Sigmoid colon (tissue), 4 donors: ENCODE measurements at regions not wholly inside any gene's neighbourhood (a gene's known extent, or its start where the extent isn't known, plus 50 kb on each side); places are given as distances from the start of the nearest gene placed in this dataset.

Experiments used
- POLR2A ChIP-seq, 2 donors: fragments of 450-650 bp; IDR thresholded peaks; one replicate each; pipeline ENCODE4 v1.6.1; 2016; ENCODE audit warnings: antibody characterized with exemption in 2 of 2, mild to moderate bottlenecking in 2 of 2, moderate library complexity in 2 of 2
- POLR2AphosphoS5 ChIP-seq, 4 donors: sonication (generic); formaldehyde crosslinking; IDR thresholded peaks; one replicate each; pipeline ENCODE4 v1.6.1; 2017; ENCODE audit warnings: antibody characterized with exemption in 4 of 4

DNA sequence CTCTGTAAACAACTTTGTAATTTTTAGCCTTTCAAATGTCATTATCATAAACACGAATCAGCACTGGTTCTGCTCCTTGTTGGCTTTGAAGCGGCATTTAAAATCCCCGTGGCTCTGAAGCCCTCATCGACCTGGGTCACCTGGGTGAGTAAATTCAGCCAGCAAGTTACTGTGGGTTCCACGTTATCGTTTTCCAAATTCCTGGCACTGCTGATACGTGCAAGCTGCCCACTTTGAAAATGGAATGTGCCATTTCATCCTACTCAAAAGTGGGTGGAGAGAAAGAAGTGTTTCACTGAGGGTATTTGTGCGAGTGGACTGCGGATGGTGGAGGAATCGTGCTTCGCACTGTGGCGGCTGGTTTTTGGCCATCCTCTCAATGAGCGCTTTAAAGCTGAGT, 281.7 kb downstream of the KLF6 start:
- TF ChIP-seq POLR2A (IDR thresholded peaks at IDR 0.05) (no peak), POLR2AphosphoS5 (IDR thresholded peaks at IDR 0.05) (no peak)
